ENCODE measurements at regions not wholly inside any gene's neighbourhood (a gene's known extent, or its start where the extent isn't known, plus 50 kb on each side); places are given as distances from the start of the nearest gene placed in this dataset.

GRCh38 chr15:95655089-95655607, 675.4 kb upstream of the NR2F2 start:
- DNase-seq (ENCODE audit: low read depth) = no peak

- no peak for DNase-seq (ENCODE audit: low read depth)
Measured at GRCh38 chr15:95656595-95656994, 673.9 kb upstream of the NR2F2 start.

GRCh38 chr15:95658799-95659198, 671.7 kb upstream of the NR2F2 start:
- DNase-seq (ENCODE audit: low read depth) = no peak

GRCh38 chr15:95659656-95660055, 670.8 kb upstream of the NR2F2 start:
- no peak for DNase-seq (ENCODE audit: low read depth)

GRCh38 chr15:95662638-95663037, 667.9 kb upstream of the NR2F2 start:
- no peak for DNase-seq (ENCODE audit: low read depth)

GRCh38 chr15:95663156-95664100, 667.1 kb upstream of the NR2F2 start:
- DNase-seq (ENCODE audit: low read depth) = no peak

- DNase-seq (ENCODE audit: low read depth) = no peak
Measured at GRCh38 chr15:95664450-95664849, 666.0 kb upstream of the NR2F2 start.

- DNase-seq (ENCODE audit: low read depth) = no peak
Measured at GRCh38 chr15:95669146-95669922, 661.2 kb upstream of the NR2F2 start.

- DNase-seq (ENCODE audit: low read depth) = no peak
Measured at GRCh38 chr15:95674031-95674430, 656.5 kb upstream of the NR2F2 start.

GRCh38 chr15:95676500-95676899, 654.0 kb upstream of the NR2F2 start:
- no peak for DNase-seq (ENCODE audit: low read depth)

- DNase-seq (ENCODE audit: low read depth) = no peak
Measured at GRCh38 chr15:95679847-95680582, 650.5 kb upstream of the NR2F2 start.

- DNase-seq (ENCODE audit: low read depth) = no peak
Measured at GRCh38 chr15:95680728-95681127, 649.8 kb upstream of the NR2F2 start.

GRCh38 chr15:95681836-95682544, 648.5 kb upstream of the NR2F2 start:
- DNase-seq (ENCODE audit: low read depth) = no peak

- DNase-seq (ENCODE audit: low read depth) = no peak
Measured at GRCh38 chr15:95684126-95684525, 646.4 kb upstream of the NR2F2 start.

GRCh38 chr15:95684693-95685115, 645.8 kb upstream of the NR2F2 start:
- DNase-seq (ENCODE audit: low read depth) = no peak

- no peak for DNase-seq (ENCODE audit: low read depth)
Measured at GRCh38 chr15:95687061-95687460, 643.4 kb upstream of the NR2F2 start.

- DNase-seq (ENCODE audit: low read depth) = no peak
Measured at GRCh38 chr15:95687686-95688085, 642.8 kb upstream of the NR2F2 start.

GRCh38 chr15:95690631-95691340, 639.7 kb upstream of the NR2F2 start:
- no peak for DNase-seq (ENCODE audit: low read depth)

- DNase-seq (ENCODE audit: low read depth) = no peak
Measured at GRCh38 chr15:95693917-95694316, 636.6 kb upstream of the NR2F2 start.

GRCh38 chr15:95698230-95698629, 632.3 kb upstream of the NR2F2 start:
- no peak for DNase-seq (ENCODE audit: low read depth)

- DNase-seq (ENCODE audit: low read depth) = no peak
Measured at GRCh38 chr15:95698951-95699350, 631.5 kb upstream of the NR2F2 start.
